HG03045 (cell line): ENCODE measurements at regions not wholly inside any gene's neighbourhood (a gene's known extent, or its start where the extent isn't known, plus 50 kb on each side); places are given as distances from the start of the nearest gene placed in this dataset.
"Not testable (repeated sequence)": the region's sequence is repeated elsewhere in the genome, so short reads cannot be mapped to it uniquely, and the experiment has no call there.

Source experiments
- ATAC-seq: cut with Tn5 transposase; IDR thresholded peaks from one replicate; pipeline ENCODE4 v1.9.1; 2021; ENCODE audit warnings: mild to moderate bottlenecking, moderate library complexity; ENCODE audit not compliant: unreplicated experiment

DNA sequence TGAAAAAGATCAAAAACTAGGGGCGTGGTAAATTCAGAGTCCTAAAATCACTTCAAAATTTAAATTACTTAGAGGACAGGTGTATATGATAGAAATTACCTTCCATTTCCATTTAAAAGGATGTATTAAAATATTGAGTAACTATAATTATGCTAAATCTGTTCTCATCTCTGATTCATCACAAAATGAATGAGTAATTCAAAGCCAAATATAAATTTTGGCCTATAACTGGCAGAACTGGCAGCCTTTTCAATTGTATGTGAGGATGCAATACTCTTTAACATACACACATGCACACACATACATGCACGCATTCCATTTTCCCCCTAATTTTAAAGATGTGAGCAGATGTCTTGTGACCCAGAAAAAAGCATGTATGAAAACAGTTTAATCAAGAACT is 194.6 kb downstream of the EPM2A start:
- ATAC-seq: no peak

GRCh38 chr6:145544041-145544440 is 191.3 kb downstream of the EPM2A start:
- ATAC-seq: no peak

DNA sequence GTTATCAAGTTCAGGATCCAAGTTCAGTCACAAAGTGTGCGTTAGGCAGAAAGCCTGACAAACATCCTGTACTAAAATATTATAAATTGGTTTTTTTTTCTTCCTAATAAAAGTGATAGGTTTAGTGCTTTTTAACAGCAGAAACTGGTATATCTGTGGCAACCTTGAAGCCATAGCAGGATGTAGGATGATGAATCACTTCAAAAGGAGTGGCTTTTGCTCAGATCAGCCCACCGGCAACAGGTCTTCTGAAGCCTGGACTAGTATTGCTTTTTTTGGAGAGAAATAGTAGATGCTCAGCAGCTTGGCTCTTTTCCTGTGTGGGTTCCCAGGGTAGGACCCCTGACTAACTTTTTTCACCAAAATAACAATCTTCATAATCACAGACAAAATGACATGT is 190.8 kb downstream of the EPM2A start:
- no peak for ATAC-seq

- no peak for ATAC-seq
These were observed 189.1 kb downstream of the EPM2A start for GRCh38 chr6:145546265-145546664.

DNA sequence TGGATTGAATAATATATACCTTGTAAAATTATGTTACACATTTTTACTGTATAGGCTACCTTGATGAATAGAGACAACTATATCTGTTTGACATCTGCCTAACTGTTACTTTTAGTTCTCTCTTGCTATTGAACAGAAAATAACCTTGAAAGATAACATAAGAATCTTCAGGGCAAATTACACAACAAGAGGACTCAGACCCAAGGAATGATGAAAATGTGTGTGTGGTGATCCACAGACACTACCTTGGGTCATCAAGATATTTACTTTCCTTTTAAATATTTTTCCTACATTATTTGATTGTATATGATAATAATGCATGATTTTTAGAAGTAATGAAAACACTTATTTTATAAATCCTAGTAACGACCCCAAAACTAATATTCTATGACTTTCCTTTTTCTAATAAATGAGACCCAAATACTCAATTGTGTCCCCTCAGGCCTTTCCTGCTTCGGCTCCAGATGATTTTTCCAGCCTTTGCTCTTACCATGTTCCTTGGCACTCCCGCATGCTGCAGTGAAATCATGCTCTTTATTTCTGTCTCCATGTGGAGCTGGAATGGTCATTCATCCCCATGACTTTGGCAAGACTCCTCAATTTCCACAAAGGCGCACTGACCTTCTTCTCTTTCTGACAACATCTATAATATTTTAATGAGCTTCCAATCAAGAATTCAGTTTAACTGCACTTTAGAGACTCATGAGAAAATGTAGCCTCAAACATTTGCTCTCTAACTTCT is 187.6 kb downstream of the EPM2A start:
- ATAC-seq: no peak

DNA sequence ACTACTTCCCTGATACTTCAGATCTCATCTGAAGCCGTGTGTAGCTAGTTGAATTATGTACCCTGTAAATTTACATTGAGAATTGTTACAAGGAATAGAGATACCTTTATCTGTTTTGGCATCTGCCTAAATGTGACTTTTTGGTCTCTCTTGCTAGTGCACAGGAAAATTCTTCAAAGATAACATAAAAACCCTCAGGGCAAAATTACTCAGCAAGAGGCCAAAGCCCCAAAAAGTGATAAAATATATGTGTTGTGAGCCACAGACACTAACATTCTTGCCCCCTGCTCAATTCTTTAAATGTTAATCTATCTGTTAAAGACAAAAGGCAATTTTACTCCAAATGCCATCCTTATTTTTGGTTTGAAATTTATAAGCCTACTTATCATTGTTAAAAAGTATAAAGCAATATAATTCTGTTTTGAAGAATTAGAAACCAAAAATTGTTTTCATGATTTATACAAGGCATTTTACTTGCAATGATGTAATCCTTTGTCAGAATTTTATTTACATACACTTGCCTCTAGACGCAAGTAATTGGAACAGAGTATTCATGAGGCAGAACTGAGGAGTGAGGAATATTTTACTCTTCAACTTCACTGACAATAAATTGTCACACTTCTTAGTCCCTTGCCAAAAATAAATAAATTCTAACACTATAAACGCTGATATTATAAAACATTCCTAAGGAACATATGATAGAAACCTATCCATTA is 186.2 kb downstream of the EPM2A start:
- ATAC-seq: no peak

DNA sequence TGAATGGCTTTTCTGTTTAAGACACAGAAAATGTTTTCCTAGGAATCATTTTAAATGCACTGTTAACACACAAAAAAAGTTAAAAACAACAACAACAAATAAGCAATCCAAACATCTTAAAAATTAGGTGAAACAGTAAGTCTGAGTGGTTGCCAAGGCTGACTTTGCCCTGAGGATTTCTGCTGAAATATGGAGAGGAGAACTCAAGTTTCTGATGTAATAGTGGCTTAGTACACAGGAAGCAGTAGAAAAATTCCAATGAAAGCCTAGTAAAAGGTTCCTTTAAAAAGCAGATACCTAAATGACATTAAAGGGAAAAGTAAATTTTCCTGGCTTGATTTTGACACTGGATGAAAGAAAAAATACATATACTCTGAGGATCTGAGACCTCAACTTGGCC is 184.2 kb downstream of the EPM2A start:
- no peak for ATAC-seq

DNA sequence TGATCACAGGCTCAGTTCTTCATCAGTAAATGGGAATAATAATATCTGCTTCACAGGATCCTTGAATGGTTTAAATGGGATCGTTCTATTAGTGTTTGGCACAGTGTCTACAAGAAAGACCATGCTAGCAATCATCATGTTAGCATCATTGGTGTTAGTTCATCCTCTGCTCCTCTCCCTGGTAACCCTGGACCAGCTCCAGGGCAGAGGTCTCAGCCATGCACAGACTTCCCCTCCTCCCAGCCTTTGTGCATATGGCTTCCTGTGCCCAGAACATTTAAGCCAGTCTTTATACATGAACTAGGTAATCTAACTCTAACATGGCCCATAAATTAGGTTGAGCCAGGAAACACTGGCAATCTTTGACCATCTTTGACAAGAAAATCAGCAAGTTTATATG is 180.2 kb downstream of the EPM2A start:
- no peak for ATAC-seq

GRCh38 chr6:145557474-145557873 is 177.8 kb downstream of the EPM2A start:
- no peak for ATAC-seq

- ATAC-seq: no peak
These were observed 175.5 kb downstream of the EPM2A start for GRCh38 chr6:145559836-145560235.

DNA sequence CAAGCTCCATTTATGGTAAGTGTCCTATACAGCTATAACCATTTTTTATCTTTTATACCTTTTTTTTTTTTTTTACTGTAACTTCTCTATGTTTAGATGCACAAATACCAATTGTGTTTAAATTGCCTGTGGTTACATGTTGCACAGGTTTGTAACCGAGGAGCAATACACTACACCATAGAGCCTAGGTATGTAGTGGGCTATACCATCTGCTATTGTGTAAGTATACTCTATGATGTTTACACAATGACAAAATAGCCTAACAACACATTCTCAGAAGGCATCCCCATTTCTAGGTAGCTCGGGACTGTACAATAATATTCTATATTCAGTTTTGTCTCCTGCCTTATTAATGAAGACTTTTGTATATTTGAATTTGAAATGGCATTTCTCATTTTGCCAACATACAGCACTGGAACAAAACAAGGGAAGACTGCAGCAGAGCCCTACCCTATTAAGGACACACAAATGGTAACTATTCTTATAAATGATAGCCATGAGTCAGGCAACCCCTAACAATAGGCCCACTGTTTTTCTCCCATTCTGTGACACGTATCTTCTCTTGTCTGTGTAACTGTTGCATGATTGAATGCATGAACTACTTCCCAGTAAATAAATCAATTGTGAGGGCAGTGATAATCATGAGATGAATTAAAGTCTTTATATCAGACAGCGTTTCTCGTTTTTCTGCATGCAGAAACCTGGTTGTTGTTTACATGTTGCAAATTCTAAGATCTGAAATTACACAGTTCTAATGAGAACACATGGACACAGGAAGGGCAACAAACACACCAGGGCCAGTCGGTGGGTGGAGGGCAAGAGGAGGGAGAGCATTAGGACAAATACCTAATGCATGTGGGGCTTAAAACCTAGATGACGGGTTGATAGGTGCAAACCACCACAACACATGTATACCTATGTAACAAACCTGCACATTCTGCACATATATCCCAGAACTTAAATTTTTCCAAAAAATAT is 173.9 kb downstream of the EPM2A start:
- ATAC-seq: no peak

DNA sequence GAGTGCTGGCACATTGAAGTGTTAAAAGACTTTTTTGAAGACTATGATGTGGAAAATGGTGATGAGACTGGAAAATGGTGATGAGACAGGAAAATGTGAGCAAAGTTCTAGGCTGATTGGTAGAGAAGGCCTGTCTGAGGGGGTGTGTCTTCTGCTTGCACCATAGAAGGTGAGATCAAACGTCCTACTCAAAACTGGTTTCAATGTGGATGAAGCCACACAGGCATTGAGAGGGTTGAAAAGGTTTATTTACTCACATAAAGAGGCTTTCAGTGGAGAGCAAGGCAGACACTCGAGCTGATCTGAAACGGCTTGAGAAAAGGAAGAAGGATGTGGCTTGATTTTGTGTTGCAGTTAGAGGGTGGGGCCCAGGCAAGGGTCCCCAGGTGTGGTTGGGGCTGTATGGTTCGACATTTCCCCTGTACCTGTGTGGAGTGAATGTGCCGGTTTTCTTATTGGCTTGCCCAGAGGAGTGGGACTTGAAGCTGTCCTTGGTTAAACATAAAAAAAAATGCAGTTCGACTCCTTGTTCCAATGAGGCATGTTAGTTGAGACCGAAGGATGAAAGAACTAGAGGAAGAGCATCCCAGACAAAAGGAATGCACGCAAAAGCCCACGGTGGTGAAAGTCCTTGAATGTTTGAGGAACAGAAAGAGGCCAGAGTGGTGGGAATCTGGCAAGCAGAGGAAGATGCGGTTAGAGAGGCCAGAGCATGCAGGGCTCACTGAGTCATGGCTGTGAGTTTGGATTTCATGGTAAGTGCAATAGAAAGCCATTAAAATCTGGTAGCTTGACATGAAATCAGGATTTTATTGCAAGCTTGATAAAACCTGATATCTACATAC is 172.3 kb downstream of the EPM2A start:
- ATAC-seq: no peak

- no peak for ATAC-seq
These were observed 170.8 kb downstream of the EPM2A start for GRCh38 chr6:145564553-145564952.

DNA sequence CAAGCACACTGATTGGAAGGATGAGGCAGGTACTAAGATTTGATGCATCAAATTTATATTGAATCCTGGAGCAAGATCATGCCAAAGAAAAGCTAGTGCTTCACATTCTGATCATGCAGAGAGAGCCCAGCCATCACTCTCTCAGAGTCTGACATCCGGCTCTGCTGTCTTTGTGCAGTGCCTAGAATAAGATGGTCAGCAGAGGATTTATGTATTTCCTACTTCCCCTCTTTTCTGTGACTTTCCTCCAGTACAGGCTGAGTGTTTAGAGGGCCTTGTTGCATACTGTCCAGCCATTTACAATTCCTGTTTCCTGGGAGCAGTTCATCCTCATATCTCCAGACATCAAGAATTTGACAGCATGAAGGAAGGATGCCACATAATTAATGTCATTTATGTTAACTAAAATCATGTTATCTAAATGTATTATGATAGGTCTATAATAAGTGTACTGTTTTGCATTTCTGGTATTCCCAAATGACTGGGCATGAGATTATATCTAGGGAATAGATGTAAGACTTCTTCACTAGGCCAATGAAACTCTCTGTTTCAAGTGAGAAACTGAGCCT is 167.6 kb downstream of the EPM2A start:
- no peak for ATAC-seq

GRCh38 chr6:145569140-145569539 is 166.2 kb downstream of the EPM2A start:
- ATAC-seq: no peak

DNA sequence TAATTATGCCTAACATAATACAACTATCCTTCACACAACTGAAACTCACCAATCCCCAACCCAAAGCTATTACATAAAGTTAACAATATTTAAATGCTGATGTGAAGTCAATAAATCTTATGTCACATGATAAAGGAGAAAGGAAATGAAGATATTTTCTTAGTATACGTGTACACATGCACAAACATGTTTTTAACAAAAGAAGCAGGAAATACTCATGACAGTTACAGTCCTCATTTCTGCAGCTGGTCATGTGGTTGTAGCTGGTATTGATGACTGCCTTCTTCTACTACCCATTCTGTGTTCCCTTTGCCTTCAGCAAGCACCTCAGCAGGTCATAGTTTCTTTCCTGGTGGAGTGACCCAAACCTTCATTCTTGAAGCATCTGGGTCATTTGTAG is 165.0 kb downstream of the EPM2A start:
- ATAC-seq: not testable (repeated sequence)

GRCh38 chr6:145574269-145574668 is 161.1 kb downstream of the EPM2A start:
- ATAC-seq: not testable (repeated sequence)
